GM19351 (cell line): ENCODE measurements at regions not wholly inside any gene's neighbourhood (a gene's known extent, or its start where the extent isn't known, plus 50 kb on each side); places are given as distances from the start of the nearest gene placed in this dataset.
"Not testable (repeated sequence)": the region's sequence is repeated elsewhere in the genome, so short reads cannot be mapped to it uniquely, and the experiment has no call there.

Experiments
- ATAC-seq: cut with Tn5 transposase; IDR thresholded peaks from one replicate; pipeline ENCODE4 v1.9.1; 2021; ENCODE audit warnings: mild to moderate bottlenecking, moderate library complexity; ENCODE audit not compliant: unreplicated experiment

- no peak for ATAC-seq
Measured at GRCh38 chr3:127520993-127521392, 69.5 kb downstream of the TPRA1 start.

GRCh38 chr3:127518456-127519081, 72.0 kb downstream of the TPRA1 start:
- no peak for ATAC-seq

GRCh38 chr3:127512256-127512655, 78.3 kb downstream of the TPRA1 start:
- ATAC-seq: no peak

GRCh38 chr3:127501177-127501576, 89.4 kb downstream of the TPRA1 start:
- ATAC-seq: no peak

GRCh38 chr3:127497676-127498075, 92.9 kb downstream of the TPRA1 start:
- ATAC-seq: no peak

- ATAC-seq: no peak
Measured at GRCh38 chr3:127497166-127497565, 93.4 kb downstream of the TPRA1 start.

- no peak for ATAC-seq
Measured at GRCh38 chr3:127495821-127496655, 94.5 kb downstream of the TPRA1 start.

- no peak for ATAC-seq
Measured at GRCh38 chr3:127493924-127494646, 96.4 kb downstream of the TPRA1 start.

- ATAC-seq: no peak
Measured at GRCh38 chr3:127492426-127492825, 98.1 kb downstream of the TPRA1 start.

- no peak for ATAC-seq
Measured at GRCh38 chr3:127491909-127492308, 98.6 kb downstream of the TPRA1 start.

GRCh38 chr3:127491323-127491722, 99.2 kb downstream of the TPRA1 start:
- ATAC-seq: no peak

GRCh38 chr3:127491024-127491305, 99.6 kb downstream of the TPRA1 start:
- not testable (repeated sequence) for ATAC-seq

- no peak for ATAC-seq
Measured at GRCh38 chr3:127490271-127491023, 100.1 kb downstream of the TPRA1 start.

GRCh38 chr3:127489357-127489756, 101.2 kb downstream of the TPRA1 start:
- no peak for ATAC-seq

- ATAC-seq: no peak
Measured at GRCh38 chr3:127488740-127489139, 101.8 kb downstream of the TPRA1 start.

- ATAC-seq: no peak
Measured at GRCh38 chr3:127488141-127488672, 102.3 kb downstream of the TPRA1 start.

- ATAC-seq: no peak
Measured at GRCh38 chr3:127487196-127487595, 103.3 kb downstream of the TPRA1 start.

- no peak for ATAC-seq
Measured at GRCh38 chr3:127486321-127486944, 104.1 kb downstream of the TPRA1 start.

GRCh38 chr3:127485396-127486170, 105.0 kb downstream of the TPRA1 start:
- no peak for ATAC-seq
